Uterus (tissue), 3 donors: ENCODE measurements at regions not wholly inside any gene's neighbourhood (a gene's known extent, or its start where the extent isn't known, plus 50 kb on each side); places are given as distances from the start of the nearest gene placed in this dataset.
"Not testable (repeated sequence)": the region's sequence is repeated elsewhere in the genome, so short reads cannot be mapped to it uniquely, and the experiment has no call there.

Experiments
- DNase-seq, 2 donors: peaks; one replicate each; pipeline ENCODE4 v3.0.0-alpha.2; 2019 to 2020
- H3K27ac ChIP-seq, 2 donors: fragments of 200-600 bp; sonication (generic); 1 replicate in 1 of 2; 2 replicates in 1 of 2; pipeline ENCODE4 v1.5.1; 2016 to 2018
- H3K27me3 ChIP-seq, 2 donors: fragments of 200-600 bp; sonication (generic); one replicate each; pipeline ENCODE4 v1.5.1; 2018 to 2019; ENCODE audit warnings: control low read depth in 1 of 2
- H3K36me3 ChIP-seq, 2 donors: fragments of 200-600 bp; sonication (generic); one replicate each; pipeline ENCODE4 v1.5.1; 2019; ENCODE audit warnings: control low read depth in 1 of 2
- H3K4me1 ChIP-seq, 2 donors: fragments of 200-600 bp; sonication (generic); one replicate each; pipeline ENCODE4 v1.5.1; 2018 to 2019; ENCODE audit warnings: control low read depth in 1 of 2
- H3K4me3 ChIP-seq, 2 donors: fragments of 200-600 bp; sonication (generic); 1 replicate in 1 of 2; 2 replicates in 1 of 2; pipeline ENCODE4 v1.5.1; 2018 to 2019; ENCODE audit warnings: mild to moderate bottlenecking in 1 of 2
- H3K9me3 ChIP-seq, 2 donors: fragments of 200-600 bp; sonication (generic); one replicate each; pipeline ENCODE4 v1.5.1; 2019; ENCODE audit warnings: control low read depth in 1 of 2
- POLR2A ChIP-seq, 2 donors: fragments of 450-650 bp; IDR thresholded peaks; one replicate each; pipeline ENCODE4 v1.6.1; 2016; ENCODE audit warnings: antibody characterized with exemption in 2 of 2, mild to moderate bottlenecking in 1 of 2, moderate library complexity in 1 of 2
- intact Hi-C: fragments of 100-400 bp; cut with DNase I; formaldehyde crosslinking; loops from one replicate; pipeline ENCODE4 v1.15.1; 2023; ENCODE audit warnings: low total_unique reads
- TF ChIP-seq, protein P1 (sequence below), 4 experiments: fragments of 200-600 bp in 2 of 4; fragments of 450-650 bp in 2 of 4; sonication (generic) in 2 of 4; IDR thresholded peaks; one replicate each; pipeline ENCODE4 v1.5.1; 2016 to 2019; ENCODE audit warnings: antibody characterized with exemption in 4 of 4, mild to moderate bottlenecking in 2 of 4, moderate library complexity in 1 of 4
- donor health status: DM: yes; HTN: yes; CAD: no.

DNA sequence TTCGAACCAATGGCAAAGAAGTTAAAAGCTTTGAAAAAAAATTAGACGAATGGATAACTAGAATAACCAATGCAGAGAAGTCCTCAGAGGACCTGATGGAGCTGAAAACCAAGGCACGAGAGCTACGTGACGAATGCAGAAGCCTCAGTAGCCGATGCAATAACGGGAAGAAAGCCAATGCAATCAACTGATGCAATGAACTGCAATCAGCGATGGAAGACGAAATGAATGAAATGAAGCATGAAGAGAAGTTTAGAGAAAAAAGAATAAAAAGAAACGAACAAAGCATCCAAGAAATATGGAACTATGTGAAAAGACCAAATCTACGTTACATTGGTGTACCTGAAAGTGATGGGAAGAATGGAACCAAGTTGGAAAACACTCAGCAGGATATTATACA, 52.6 kb upstream of the MRPS30 start:
- H3K27me3 ChIP-seq, H3K4me1 ChIP-seq, H3K9me3 ChIP-seq, H3K36me3 ChIP-seq, intact Hi-C loops, DNase-seq, H3K4me3 ChIP-seq, H3K27ac ChIP-seq: not testable (repeated sequence)

DNA sequence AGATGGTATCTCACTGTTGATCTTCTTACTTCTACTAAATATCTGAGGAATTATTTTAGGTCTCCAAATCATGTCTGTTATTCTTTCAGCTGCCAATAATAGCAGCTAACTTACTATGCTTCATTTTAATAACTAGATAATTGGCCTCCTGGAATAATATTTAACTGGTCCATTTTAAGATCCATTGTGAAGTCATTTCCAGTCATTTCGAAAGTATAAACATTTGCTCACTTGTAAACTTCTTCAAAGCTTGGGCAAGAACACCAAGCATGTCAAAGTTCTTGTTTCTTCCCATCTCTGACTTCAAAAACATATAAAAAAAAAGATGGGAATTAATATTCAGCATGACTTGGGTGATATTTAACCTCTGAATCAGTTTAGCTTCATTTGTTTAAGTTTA, 61.4 kb upstream of the MRPS30 start:
- no peaks in the 10 kb centered on the region for H3K9me3 ChIP-seq
- no peak for DNase-seq
- no peaks in the 10 kb centered on the region for H3K36me3 ChIP-seq
- H3K4me3 ChIP-seq = no peak overlapping the region
- TF ChIP-seq POLR2A (IDR thresholded peaks at IDR 0.05) = no peak
- intact Hi-C loops = no loop called here
- H3K27ac ChIP-seq = no peak overlapping the region
- H3K27me3 ChIP-seq = no peaks in the 10 kb centered on the region
- no peaks in the 10 kb centered on the region for H3K4me1 ChIP-seq

DNA sequence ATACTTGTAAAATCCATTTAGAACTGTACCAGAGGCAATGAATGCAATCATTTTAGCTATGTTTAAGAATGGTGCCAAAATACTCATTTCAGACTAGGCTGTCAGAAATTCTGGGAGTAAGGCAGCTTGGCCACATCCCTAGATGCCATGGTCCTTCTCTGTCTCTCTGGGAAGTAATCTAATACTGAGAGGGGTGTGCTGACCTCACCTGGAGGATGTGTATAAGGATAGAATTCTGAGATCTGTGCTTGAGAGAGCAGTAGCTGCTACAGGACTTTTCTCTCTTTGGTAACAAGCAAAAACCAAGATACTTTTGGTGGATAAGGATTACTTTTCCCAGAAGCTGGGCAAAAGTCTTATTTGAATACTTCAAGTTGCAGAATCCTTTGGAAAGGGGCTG, 68.1 kb upstream of the MRPS30 start:
- DNase-seq = no peak
- Histone ChIP-seq H3K36me3 (no peaks in the 10 kb centered on the region), H3K9me3 (no peaks in the 10 kb centered on the region), H3K4me3 (no peak overlapping the region), H3K4me1 (no peaks in the 10 kb centered on the region), H3K27ac (no peak overlapping the region), H3K27me3 (no peaks in the 10 kb centered on the region)
- intact Hi-C loops = no loop called here
- no peak for TF ChIP-seq POLR2A (IDR thresholded peaks at IDR 0.05)
- TF ChIP-seq, protein P1, sequence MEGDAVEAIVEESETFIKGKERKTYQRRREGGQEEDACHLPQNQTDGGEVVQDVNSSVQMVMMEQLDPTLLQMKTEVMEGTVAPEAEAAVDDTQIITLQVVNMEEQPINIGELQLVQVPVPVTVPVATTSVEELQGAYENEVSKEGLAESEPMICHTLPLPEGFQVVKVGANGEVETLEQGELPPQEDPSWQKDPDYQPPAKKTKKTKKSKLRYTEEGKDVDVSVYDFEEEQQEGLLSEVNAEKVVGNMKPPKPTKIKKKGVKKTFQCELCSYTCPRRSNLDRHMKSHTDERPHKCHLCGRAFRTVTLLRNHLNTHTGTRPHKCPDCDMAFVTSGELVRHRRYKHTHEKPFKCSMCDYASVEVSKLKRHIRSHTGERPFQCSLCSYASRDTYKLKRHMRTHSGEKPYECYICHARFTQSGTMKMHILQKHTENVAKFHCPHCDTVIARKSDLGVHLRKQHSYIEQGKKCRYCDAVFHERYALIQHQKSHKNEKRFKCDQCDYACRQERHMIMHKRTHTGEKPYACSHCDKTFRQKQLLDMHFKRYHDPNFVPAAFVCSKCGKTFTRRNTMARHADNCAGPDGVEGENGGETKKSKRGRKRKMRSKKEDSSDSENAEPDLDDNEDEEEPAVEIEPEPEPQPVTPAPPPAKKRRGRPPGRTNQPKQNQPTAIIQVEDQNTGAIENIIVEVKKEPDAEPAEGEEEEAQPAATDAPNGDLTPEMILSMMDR (IDR thresholded peaks at IDR 0.05) = no peak

DNA sequence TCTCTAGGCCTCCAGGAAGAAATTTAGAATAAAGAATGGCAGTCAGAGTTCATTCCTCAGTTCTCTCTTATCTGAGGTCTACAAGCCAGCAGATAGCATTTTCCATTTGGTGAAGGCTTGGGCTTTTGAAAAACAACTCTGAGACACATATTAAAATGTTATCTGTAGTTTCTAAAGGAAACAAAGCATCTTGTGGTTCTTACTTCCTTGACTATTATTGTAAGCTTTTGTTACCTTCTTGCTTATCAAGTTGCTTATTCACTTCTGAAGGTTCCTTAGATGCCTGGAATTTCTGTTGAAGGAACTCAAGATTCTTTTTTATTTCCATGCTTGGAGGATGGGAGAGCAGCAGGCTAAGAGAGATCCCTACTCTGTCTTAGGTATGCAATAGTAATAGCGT, 79.2 kb upstream of the MRPS30 start:
- Histone ChIP-seq H3K4me3 (no peak overlapping the region), H3K27me3 (no peaks in the 10 kb centered on the region), H3K36me3 (no peaks in the 10 kb centered on the region), H3K27ac (no peak overlapping the region), H3K9me3 (peaks cover 0 to 5% of the 10 kb centered on the region in 2 donors), H3K4me1 (no peaks in the 10 kb centered on the region)
- intact Hi-C loops = no loop called here
- no peak for DNase-seq
- TF ChIP-seq, protein P1 (IDR thresholded peaks at IDR 0.05) = no peak
- no peak for TF ChIP-seq POLR2A (IDR thresholded peaks at IDR 0.05)

DNA sequence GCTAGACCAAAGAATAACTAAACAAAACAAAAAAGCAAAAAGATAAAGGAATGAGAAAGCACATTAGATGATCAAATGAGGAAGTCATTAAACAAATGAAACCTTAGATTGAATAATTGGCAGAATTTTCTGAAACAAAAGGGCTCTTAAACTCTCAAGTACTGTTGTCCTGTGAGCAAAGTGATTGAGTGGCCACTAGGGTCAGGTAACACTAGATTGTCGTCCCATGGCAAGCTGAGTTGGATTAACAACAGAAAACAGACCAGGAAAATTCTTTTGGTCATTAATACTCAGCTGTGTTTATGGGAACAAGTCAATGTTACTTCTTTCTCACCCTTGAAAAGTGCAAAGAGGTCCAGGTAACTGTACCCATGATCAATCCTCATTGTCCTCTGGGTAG, 81.6 kb upstream of the MRPS30 start:
- DNase-seq = no peak
- Histone ChIP-seq H3K36me3 (no peaks in the 10 kb centered on the region), H3K4me1 (no peaks in the 10 kb centered on the region), H3K27ac (no peak overlapping the region), H3K27me3 (no peaks in the 10 kb centered on the region), H3K4me3 (no peak overlapping the region), H3K9me3 (peaks cover 0 to 4% of the 10 kb centered on the region in 2 donors)
- intact Hi-C loops = no loop called here
- TF ChIP-seq POLR2A (IDR thresholded peaks at IDR 0.05) = no peak
- TF ChIP-seq, protein P1 (IDR thresholded peaks at IDR 0.05) = no peak

DNA sequence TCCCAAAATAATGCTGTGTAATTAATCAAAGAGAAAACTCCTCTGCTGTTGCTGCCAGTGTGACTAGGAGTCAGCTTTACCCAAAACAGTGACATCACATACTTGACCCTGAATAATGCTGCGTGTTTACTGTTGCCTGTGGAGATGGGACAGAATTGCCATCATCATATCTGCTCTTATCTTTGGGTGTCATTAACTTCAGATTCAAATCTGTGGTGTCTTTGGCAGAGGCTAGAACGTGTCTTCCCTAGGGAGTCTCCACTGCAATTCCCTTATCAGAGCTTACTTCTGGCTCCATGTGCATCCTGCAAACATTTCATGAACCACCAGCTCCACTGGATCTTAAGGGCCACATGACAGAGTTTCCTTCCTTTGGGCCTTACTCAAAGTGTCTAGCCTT, 88.9 kb upstream of the MRPS30 start:
- no peaks in the 10 kb centered on the region for H3K4me1 ChIP-seq
- H3K36me3 ChIP-seq = no peaks in the 10 kb centered on the region
- no peak overlapping the region for H3K4me3 ChIP-seq
- intact Hi-C loops = no loop called here
- H3K27me3 ChIP-seq = no peaks in the 10 kb centered on the region
- DNase-seq = no peak
- TF ChIP-seq, protein P1 (IDR thresholded peaks at IDR 0.05) = no peak
- TF ChIP-seq POLR2A (IDR thresholded peaks at IDR 0.05) = no peak
- no peak overlapping the region for H3K27ac ChIP-seq
- no peaks in the 10 kb centered on the region for H3K9me3 ChIP-seq
